ENCODE measurements at regions not wholly inside any gene's neighbourhood (a gene's known extent, or its start where the extent isn't known, plus 50 kb on each side); places are given as distances from the start of the nearest gene placed in this dataset.

- H3K4me3 ChIP-seq (ENCODE audit: insufficient read depth, low read depth, low read length): no peak overlapping the region
- no peaks in the 10 kb centered on the region for H3K4me1 ChIP-seq (ENCODE audit: control insufficient read depth, insufficient read depth, low read length)
- no peaks in the 10 kb centered on the region for H3K9me3 ChIP-seq (ENCODE audit: control insufficient read depth, low read length)
- no peaks in the 10 kb centered on the region for H3K27me3 ChIP-seq (ENCODE audit: control insufficient read depth, insufficient read depth, low read length, poor library complexity, severe bottlenecking)
- H3K36me3 ChIP-seq (ENCODE audit: control insufficient read depth, insufficient read depth, low read length): no peaks in the 10 kb centered on the region
- no peak overlapping the region for H3K27ac ChIP-seq (ENCODE audit: insufficient read depth, low read depth, low read length, poor library complexity, severe bottlenecking)
These were observed 226.9 kb upstream of the GYPC start for GRCh38 chr2:126429103-126429502.

GRCh38 chr2:126431136-126431535, 224.8 kb upstream of the GYPC start:
- Histone ChIP-seq H3K36me3 (ENCODE audit: control insufficient read depth, insufficient read depth, low read length) (no peaks in the 10 kb centered on the region), H3K4me1 (ENCODE audit: control insufficient read depth, insufficient read depth, low read length) (no peaks in the 10 kb centered on the region), H3K27ac (ENCODE audit: insufficient read depth, low read depth, low read length, poor library complexity, severe bottlenecking) (no peak overlapping the region), H3K4me3 (ENCODE audit: insufficient read depth, low read depth, low read length) (no peak overlapping the region), H3K9me3 (ENCODE audit: control insufficient read depth, low read length) (no peaks in the 10 kb centered on the region), H3K27me3 (ENCODE audit: control insufficient read depth, insufficient read depth, low read length, poor library complexity, severe bottlenecking) (no peaks in the 10 kb centered on the region)
- 85 to 97% methylated on average over 2 to 4 of the region's 4 CpGs for WGBS, 2 experiments

- H3K9me3 ChIP-seq (ENCODE audit: control insufficient read depth, low read length): no peaks in the 10 kb centered on the region
- no peak overlapping the region for H3K4me3 ChIP-seq (ENCODE audit: insufficient read depth, low read depth, low read length)
- H3K27me3 ChIP-seq (ENCODE audit: control insufficient read depth, insufficient read depth, low read length, poor library complexity, severe bottlenecking): no peaks in the 10 kb centered on the region
- H3K4me1 ChIP-seq (ENCODE audit: control insufficient read depth, insufficient read depth, low read length): no peaks in the 10 kb centered on the region
- no peak overlapping the region for H3K27ac ChIP-seq (ENCODE audit: insufficient read depth, low read depth, low read length, poor library complexity, severe bottlenecking)
- no peaks in the 10 kb centered on the region for H3K36me3 ChIP-seq (ENCODE audit: control insufficient read depth, insufficient read depth, low read length)
- WGBS, 2 experiments: 82 to 95% methylated on average over 1 of the region's 1 CpG
These were observed 219.5 kb upstream of the GYPC start for GRCh38 chr2:126436411-126436810.

- Histone ChIP-seq H3K27ac (ENCODE audit: insufficient read depth, low read depth, low read length, poor library complexity, severe bottlenecking) (no peak overlapping the region), H3K36me3 (ENCODE audit: control insufficient read depth, insufficient read depth, low read length) (no peaks in the 10 kb centered on the region), H3K9me3 (ENCODE audit: control insufficient read depth, low read length) (no peaks in the 10 kb centered on the region), H3K4me3 (ENCODE audit: insufficient read depth, low read depth, low read length) (no peak overlapping the region), H3K4me1 (ENCODE audit: control insufficient read depth, insufficient read depth, low read length) (no peaks in the 10 kb centered on the region), H3K27me3 (ENCODE audit: control insufficient read depth, insufficient read depth, low read length, poor library complexity, severe bottlenecking) (no peaks in the 10 kb centered on the region)
- WGBS, 2 experiments: 90 to 94% methylated on average over 6 of the region's 6 CpGs
These were observed 218.9 kb upstream of the GYPC start for GRCh38 chr2:126437016-126437415.

GRCh38 chr2:126444512-126444911, 211.4 kb upstream of the GYPC start:
- Histone ChIP-seq H3K4me3 (ENCODE audit: insufficient read depth, low read depth, low read length) (no peak overlapping the region), H3K4me1 (ENCODE audit: control insufficient read depth, insufficient read depth, low read length) (peaks cover 4% of the 10 kb centered on the region), H3K27ac (ENCODE audit: insufficient read depth, low read depth, low read length, poor library complexity, severe bottlenecking) (no peak overlapping the region), H3K9me3 (ENCODE audit: control insufficient read depth, low read length) (no peaks in the 10 kb centered on the region), H3K27me3 (ENCODE audit: control insufficient read depth, insufficient read depth, low read length, poor library complexity, severe bottlenecking) (no peaks in the 10 kb centered on the region), H3K36me3 (ENCODE audit: control insufficient read depth, insufficient read depth, low read length) (no peaks in the 10 kb centered on the region)
- 91 to 95% methylated on average over 1 of the region's 1 CpG for WGBS, 2 experiments

GRCh38 chr2:126446106-126446695, 209.8 kb upstream of the GYPC start:
- H3K4me3 ChIP-seq (ENCODE audit: insufficient read depth, low read depth, low read length): no peak overlapping the region
- H3K4me1 ChIP-seq (ENCODE audit: control insufficient read depth, insufficient read depth, low read length): peaks cover 4% of the 10 kb centered on the region
- no peaks in the 10 kb centered on the region for H3K27me3 ChIP-seq (ENCODE audit: control insufficient read depth, insufficient read depth, low read length, poor library complexity, severe bottlenecking)
- no peak overlapping the region for H3K27ac ChIP-seq (ENCODE audit: insufficient read depth, low read depth, low read length, poor library complexity, severe bottlenecking)
- H3K9me3 ChIP-seq (ENCODE audit: control insufficient read depth, low read length): no peaks in the 10 kb centered on the region
- 71 to 74% methylated on average over 3 of the region's 3 CpGs for WGBS, 2 experiments
- no peaks in the 10 kb centered on the region for H3K36me3 ChIP-seq (ENCODE audit: control insufficient read depth, insufficient read depth, low read length)

- Histone ChIP-seq H3K9me3 (ENCODE audit: control insufficient read depth, low read length) (no peaks in the 10 kb centered on the region), H3K4me3 (ENCODE audit: insufficient read depth, low read depth, low read length) (no peak overlapping the region), H3K4me1 (ENCODE audit: control insufficient read depth, insufficient read depth, low read length) (peaks cover 4% of the 10 kb centered on the region), H3K27me3 (ENCODE audit: control insufficient read depth, insufficient read depth, low read length, poor library complexity, severe bottlenecking) (no peaks in the 10 kb centered on the region), H3K27ac (ENCODE audit: insufficient read depth, low read depth, low read length, poor library complexity, severe bottlenecking) (no peak overlapping the region), H3K36me3 (ENCODE audit: control insufficient read depth, insufficient read depth, low read length) (no peaks in the 10 kb centered on the region)
- WGBS, 2 experiments: 90 to 95% methylated on average over 5 of the region's 5 CpGs
These were observed 207.3 kb upstream of the GYPC start for GRCh38 chr2:126448611-126449010.

GRCh38 chr2:126449677-126450076, 206.3 kb upstream of the GYPC start:
- H3K27me3 ChIP-seq (ENCODE audit: control insufficient read depth, insufficient read depth, low read length, poor library complexity, severe bottlenecking): no peaks in the 10 kb centered on the region
- H3K27ac ChIP-seq (ENCODE audit: insufficient read depth, low read depth, low read length, poor library complexity, severe bottlenecking): no peak overlapping the region
- H3K4me3 ChIP-seq (ENCODE audit: insufficient read depth, low read depth, low read length): no peak overlapping the region
- H3K4me1 ChIP-seq (ENCODE audit: control insufficient read depth, insufficient read depth, low read length): peaks cover 4% of the 10 kb centered on the region
- WGBS, 2 experiments: 71 to 83% methylated on average over 1 to 2 of the region's 2 CpGs
- H3K36me3 ChIP-seq (ENCODE audit: control insufficient read depth, insufficient read depth, low read length): no peaks in the 10 kb centered on the region
- H3K9me3 ChIP-seq (ENCODE audit: control insufficient read depth, low read length): no peaks in the 10 kb centered on the region

- Histone ChIP-seq H3K27me3 (ENCODE audit: control insufficient read depth, insufficient read depth, low read length, poor library complexity, severe bottlenecking) (no peaks in the 10 kb centered on the region), H3K27ac (ENCODE audit: insufficient read depth, low read depth, low read length, poor library complexity, severe bottlenecking) (no peak overlapping the region), H3K4me3 (ENCODE audit: insufficient read depth, low read depth, low read length) (no peak overlapping the region), H3K9me3 (ENCODE audit: control insufficient read depth, low read length) (no peaks in the 10 kb centered on the region), H3K4me1 (ENCODE audit: control insufficient read depth, insufficient read depth, low read length) (no peaks in the 10 kb centered on the region), H3K36me3 (ENCODE audit: control insufficient read depth, insufficient read depth, low read length) (no peaks in the 10 kb centered on the region)
- 79 to 85% methylated on average over 8 of the region's 8 CpGs for WGBS, 2 experiments
These were observed 191.9 kb upstream of the GYPC start for GRCh38 chr2:126463892-126464674.

- H3K4me1 ChIP-seq (ENCODE audit: control insufficient read depth, insufficient read depth, low read length): no peaks in the 10 kb centered on the region
- WGBS, 2 experiments: 95 to 97% methylated on average over 5 to 6 of the region's 6 CpGs
- H3K27ac ChIP-seq (ENCODE audit: insufficient read depth, low read depth, low read length, poor library complexity, severe bottlenecking): no peak overlapping the region
- H3K36me3 ChIP-seq (ENCODE audit: control insufficient read depth, insufficient read depth, low read length): no peaks in the 10 kb centered on the region
- H3K9me3 ChIP-seq (ENCODE audit: control insufficient read depth, low read length): no peaks in the 10 kb centered on the region
- H3K4me3 ChIP-seq (ENCODE audit: insufficient read depth, low read depth, low read length): no peak overlapping the region
- H3K27me3 ChIP-seq (ENCODE audit: control insufficient read depth, insufficient read depth, low read length, poor library complexity, severe bottlenecking): no peaks in the 10 kb centered on the region
These were observed 188.4 kb upstream of the GYPC start for GRCh38 chr2:126467367-126468054.
